GM12878 (cell line): ENCODE measurements at regions not wholly inside any gene's neighbourhood (a gene's known extent, or its start where the extent isn't known, plus 50 kb on each side); places are given as distances from the start of the nearest gene placed in this dataset.

ENCODE experiments used
- ATAC-seq: fragments of 200-7000 bp; cut with Tn5 transposase; 3 replicates; pipeline ENCODE4 v1.9.1; 2020; ENCODE audit warnings: mild to moderate bottlenecking, moderate library complexity
- BruUV-seq: library from RNA; stranded (reverse); fragments of 400-500 nt; replicated peaks from 2 replicates; lab custom pipeline; 2021; lab: Mats Ljungman, UMichigan
- CTCF ChIA-PET: fragments of 300-600 bp; sonication (Branson Sonifier 250); formaldehyde crosslinking; extraction: SDS; loops from one replicate; lab custom pipeline; 2021; ENCODE audit warnings: inconsistent platforms; lab: Yijun Ruan, JAX
- POLR2A ChIA-PET: fragments of 350-600 bp; formaldehyde crosslinking; extraction: SDS; loops from one replicate; lab custom pipeline; 2021; ENCODE audit warnings: inconsistent platforms; lab: Charles Lee
- RAD21 ChIA-PET: fragments of 300-600 bp; sonication (Branson Sonifier 250); formaldehyde crosslinking; loops from one replicate; lab custom pipeline; 2023; ENCODE audit warnings: antibody characterized with exemption; ENCODE audit not compliant: unreplicated experiment; lab: Charles Lee
- SMC1A ChIA-PET: fragments of 300-600 bp; sonication (Branson Sonifier 250); formaldehyde crosslinking; loops from one replicate; lab custom pipeline; 2023; ENCODE audit not compliant: unreplicated experiment, uncharacterized antibody; lab: Charles Lee
- DNase-seq: peaks from one replicate; pipeline ENCODE4 v3.0.0-alpha.2; 2011; ENCODE audit warnings: low read depth, low spot score
- FAIRE-seq: peaks from 3 replicates; lab custom pipeline; 2011; peaks lifted over from hg19 to GRCh38; lab: Jason Lieb, UNC
- H2AFZ ChIP-seq: 2 replicates; pipeline ENCODE4 v1.6.0; 2011; ENCODE audit warnings: low read depth, low read length, control low read depth; ENCODE audit not compliant: control insufficient read depth
- H3K27ac ChIP-seq: 2 replicates; pipeline ENCODE4 v1.5.1; 2011; ENCODE audit warnings: control low read depth; ENCODE audit not compliant: control insufficient read depth, insufficient read depth
- H3K27me3 ChIP-seq, 2 experiments: replicated peaks in 1 of 2; 2 replicates each; pipeline versions ENCODE4 v1.6.0 to v1.6.1; 2011; ENCODE audit warnings: low read length in 1 of 2; ENCODE audit not compliant: control insufficient read depth in 2 of 2, insufficient read depth in 2 of 2
- H3K36me3 ChIP-seq, 2 experiments: 2 replicates each; pipeline ENCODE4 v1.5.1; 2011; ENCODE audit warnings: low read length in 1 of 2; ENCODE audit not compliant: control insufficient read depth in 2 of 2, insufficient read depth in 2 of 2
- H3K4me1 ChIP-seq: 2 replicates; pipeline ENCODE4 v1.6.1; 2011; ENCODE audit warnings: mild to moderate bottlenecking, low read length, moderate library complexity, mixed read lengths; ENCODE audit not compliant: control insufficient read depth, insufficient read depth
- H3K4me2 ChIP-seq: 2 replicates; pipeline ENCODE4 v1.6.0; 2011; ENCODE audit warnings: control low read depth; ENCODE audit not compliant: control insufficient read depth, insufficient read depth
- H3K4me3 ChIP-seq: fragments of 200-600 bp; sonication (generic); 2 replicates; pipeline ENCODE4 v1.5.1; 2016
- H3K79me2 ChIP-seq: 2 replicates; pipeline ENCODE4 v1.6.0; 2011; ENCODE audit warnings: low read length; ENCODE audit not compliant: control insufficient read depth, insufficient read depth
- H3K9ac ChIP-seq: 2 replicates; pipeline ENCODE4 v1.8.0; 2011; ENCODE audit warnings: low read length, control low read depth, mixed read lengths; ENCODE audit not compliant: control insufficient read depth, insufficient read depth
- H3K9me3 ChIP-seq: replicated peaks from 3 replicates; pipeline ENCODE4 v1.5.1; 2011; ENCODE audit warnings: mild to moderate bottlenecking, low read length; ENCODE audit not compliant: control insufficient read depth, insufficient read depth
- H4K20me1 ChIP-seq: 2 replicates; pipeline ENCODE4 v1.6.0; 2011; ENCODE audit not compliant: control insufficient read depth, insufficient read depth
- HDGF ChIP-seq: fragments of 450-650 bp; IDR thresholded peaks from 2 replicates; pipeline ENCODE4 v1.6.1; 2016; ENCODE audit warnings: antibody characterized with exemption
- WGBS: methylation state at CpG from one replicate; pipeline ENCODE4 v1.1.6; 2016; ENCODE audit warnings: low lambda C conversion rate; ENCODE audit not compliant: insufficient replicate concordance, insufficient coverage; ENCODE audit errors: missing lambda C conversion rate; 5-methylcytosine and 5-hydroxymethylcytosine counted together
- in situ Hi-C: fragments of 300-500 bp; cut with MboI; formaldehyde crosslinking; loops from 9 replicates; pipeline ENCODE4 v1.14.3; 2018; ENCODE audit warnings: mixed read lengths
- intact Hi-C: fragments of 100-400 bp; cut with micrococcal nuclease; formaldehyde crosslinking; loops from one replicate; pipeline ENCODE4 v1.14.2; 2022; ENCODE audit not compliant: unreplicated experiment
- TF ChIP-seq, protein P1 (sequence below): IDR thresholded peaks from 2 replicates; pipeline ENCODE4 v1.6.1; 2012; ENCODE audit warnings: low read length, inconsistent platforms
- TF ChIP-seq, protein P2 (sequence below): fragments of 450-650 bp; IDR thresholded peaks from 2 replicates; pipeline ENCODE4 v1.6.1; 2017; ENCODE audit warnings: mild to moderate bottlenecking, moderate library complexity
- TF ChIP-seq, protein P3 (sequence below): IDR thresholded peaks from 2 replicates; pipeline ENCODE4 v1.6.1; 2012; ENCODE audit warnings: low read depth, low read length, improper control_type of control experiment

DNA sequence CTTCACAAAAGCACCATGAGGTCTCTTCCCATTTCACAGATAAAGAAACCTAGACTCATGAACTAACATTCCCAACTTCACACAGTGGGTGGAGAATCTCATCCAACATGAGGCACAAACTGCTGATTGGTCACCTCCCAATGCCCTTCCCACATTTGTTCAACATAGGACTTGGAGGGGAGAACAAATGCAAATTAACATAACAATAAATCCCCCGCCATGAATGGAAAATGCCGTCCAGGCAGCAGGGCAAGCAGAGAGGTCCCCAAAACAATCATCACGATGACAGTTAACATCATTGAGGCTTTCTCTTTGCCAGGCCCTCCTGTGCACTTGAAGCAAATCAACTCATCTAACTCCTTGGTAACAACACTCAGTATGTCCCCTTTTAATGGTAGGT lies 185.3 kb downstream of the TMEM132E start (continued):
- TF ChIP-seq, protein P1, sequence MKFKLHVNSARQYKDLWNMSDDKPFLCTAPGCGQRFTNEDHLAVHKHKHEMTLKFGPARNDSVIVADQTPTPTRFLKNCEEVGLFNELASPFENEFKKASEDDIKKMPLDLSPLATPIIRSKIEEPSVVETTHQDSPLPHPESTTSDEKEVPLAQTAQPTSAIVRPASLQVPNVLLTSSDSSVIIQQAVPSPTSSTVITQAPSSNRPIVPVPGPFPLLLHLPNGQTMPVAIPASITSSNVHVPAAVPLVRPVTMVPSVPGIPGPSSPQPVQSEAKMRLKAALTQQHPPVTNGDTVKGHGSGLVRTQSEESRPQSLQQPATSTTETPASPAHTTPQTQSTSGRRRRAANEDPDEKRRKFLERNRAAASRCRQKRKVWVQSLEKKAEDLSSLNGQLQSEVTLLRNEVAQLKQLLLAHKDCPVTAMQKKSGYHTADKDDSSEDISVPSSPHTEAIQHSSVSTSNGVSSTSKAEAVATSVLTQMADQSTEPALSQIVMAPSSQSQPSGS: no peak
- TF ChIP-seq, protein P2, sequence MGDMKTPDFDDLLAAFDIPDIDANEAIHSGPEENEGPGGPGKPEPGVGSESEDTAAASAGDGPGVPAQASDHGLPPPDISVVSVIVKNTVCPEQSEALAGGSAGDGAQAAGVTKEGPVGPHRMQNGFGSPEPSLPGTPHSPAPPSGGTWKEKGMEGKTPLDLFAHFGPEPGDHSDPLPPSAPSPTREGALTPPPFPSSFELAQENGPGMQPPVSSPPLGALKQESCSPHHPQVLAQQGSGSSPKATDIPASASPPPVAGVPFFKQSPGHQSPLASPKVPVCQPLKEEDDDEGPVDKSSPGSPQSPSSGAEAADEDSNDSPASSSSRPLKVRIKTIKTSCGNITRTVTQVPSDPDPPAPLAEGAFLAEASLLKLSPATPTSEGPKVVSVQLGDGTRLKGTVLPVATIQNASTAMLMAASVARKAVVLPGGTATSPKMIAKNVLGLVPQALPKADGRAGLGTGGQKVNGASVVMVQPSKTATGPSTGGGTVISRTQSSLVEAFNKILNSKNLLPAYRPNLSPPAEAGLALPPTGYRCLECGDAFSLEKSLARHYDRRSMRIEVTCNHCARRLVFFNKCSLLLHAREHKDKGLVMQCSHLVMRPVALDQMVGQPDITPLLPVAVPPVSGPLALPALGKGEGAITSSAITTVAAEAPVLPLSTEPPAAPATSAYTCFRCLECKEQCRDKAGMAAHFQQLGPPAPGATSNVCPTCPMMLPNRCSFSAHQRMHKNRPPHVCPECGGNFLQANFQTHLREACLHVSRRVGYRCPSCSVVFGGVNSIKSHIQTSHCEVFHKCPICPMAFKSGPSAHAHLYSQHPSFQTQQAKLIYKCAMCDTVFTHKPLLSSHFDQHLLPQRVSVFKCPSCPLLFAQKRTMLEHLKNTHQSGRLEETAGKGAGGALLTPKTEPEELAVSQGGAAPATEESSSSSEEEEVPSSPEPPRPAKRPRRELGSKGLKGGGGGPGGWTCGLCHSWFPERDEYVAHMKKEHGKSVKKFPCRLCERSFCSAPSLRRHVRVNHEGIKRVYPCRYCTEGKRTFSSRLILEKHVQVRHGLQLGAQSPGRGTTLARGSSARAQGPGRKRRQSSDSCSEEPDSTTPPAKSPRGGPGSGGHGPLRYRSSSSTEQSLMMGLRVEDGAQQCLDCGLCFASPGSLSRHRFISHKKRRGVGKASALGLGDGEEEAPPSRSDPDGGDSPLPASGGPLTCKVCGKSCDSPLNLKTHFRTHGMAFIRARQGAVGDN: no peak

DNA sequence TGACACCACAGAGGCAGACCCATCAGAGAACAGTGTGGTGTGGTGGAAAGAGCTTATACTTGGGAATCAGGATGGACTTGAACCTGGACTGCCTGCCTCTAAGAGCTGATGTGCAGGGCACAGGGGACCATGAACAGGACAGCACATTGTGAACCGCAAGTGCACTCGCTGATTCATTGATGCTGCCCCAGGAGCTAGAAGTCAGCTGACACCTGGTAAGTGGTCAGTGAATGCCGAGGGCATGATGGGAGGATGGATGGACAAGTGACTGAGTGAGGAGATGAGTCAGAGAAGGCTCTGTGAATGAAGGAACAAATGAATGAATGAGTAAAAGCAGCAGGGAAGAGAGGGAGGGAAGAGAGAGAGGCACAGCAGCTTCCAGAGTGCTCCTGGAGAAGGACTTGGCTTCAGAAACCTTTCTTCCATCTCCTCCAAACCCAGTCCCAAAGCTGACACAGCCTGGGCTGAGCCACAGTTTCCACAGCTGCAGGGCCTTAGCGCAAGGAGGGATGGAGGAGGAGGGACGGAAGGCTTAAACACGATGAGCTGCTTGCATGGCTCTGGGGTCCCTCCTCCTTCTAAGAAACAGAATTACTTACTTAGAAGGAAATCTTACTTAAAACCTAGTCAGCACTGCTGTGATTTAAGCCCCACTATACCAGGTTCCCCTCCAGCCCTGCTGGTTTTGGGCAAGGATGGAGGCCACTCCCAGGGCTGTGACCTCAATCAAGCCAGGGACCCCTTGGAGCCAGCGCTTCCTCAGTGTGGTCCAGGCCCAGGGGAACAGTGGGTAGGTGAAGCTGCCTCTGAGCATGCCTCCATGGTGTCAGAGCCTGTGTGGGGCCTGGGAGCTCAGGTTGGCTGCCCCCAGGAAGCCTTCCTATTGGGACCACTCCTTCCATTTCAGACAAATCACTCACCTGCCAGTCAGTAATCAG lies 184.6 kb downstream of the TMEM132E start:
- Histone ChIP-seq H4K20me1 (no peaks in the 10 kb centered on the region), H3K27ac (no peak overlapping the region), H3K79me2 (no peaks in the 10 kb centered on the region), H3K4me3 (no peak overlapping the region), H2AFZ (no peak overlapping the region), H3K9ac (no peak overlapping the region), H3K27me3 (no peaks in the 10 kb centered on the region; a peak in 1 of 4 replicates), H3K36me3 (no peaks in the 10 kb centered on the region), H3K4me1 (no peaks in the 10 kb centered on the region), H3K4me2 (no peak overlapping the region), H3K9me3 (no peaks in the 10 kb centered on the region)
- SMC1A ChIA-PET: no interaction called here
- CTCF ChIA-PET: no interaction called here
- DNase-seq (no peak), ATAC-seq (no peak), FAIRE-seq (no peak)
- 42% methylated on average over 7 of the region's 7 CpGs for WGBS
- POLR2A ChIA-PET: no interaction called here
- TF ChIP-seq, protein P3, sequence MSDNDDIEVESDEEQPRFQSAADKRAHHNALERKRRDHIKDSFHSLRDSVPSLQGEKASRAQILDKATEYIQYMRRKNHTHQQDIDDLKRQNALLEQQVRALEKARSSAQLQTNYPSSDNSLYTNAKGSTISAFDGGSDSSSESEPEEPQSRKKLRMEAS: no peak
- no peak for TF ChIP-seq HDGF
- RAD21 ChIA-PET: no interaction called here
- BruUV-seq: no TSS peak
- in situ Hi-C loops: no loop called here
- intact Hi-C loops: no loop called here
